Stomach (tissue), 8 donors: ENCODE measurements at regions not wholly inside any gene's neighbourhood (a gene's known extent, or its start where the extent isn't known, plus 50 kb on each side); places are given as distances from the start of the nearest gene placed in this dataset.

Source experiments
- DNase-seq, 2 donors: peaks; one replicate each; pipeline versions ENCODE4 v3.0.0 to v3.0.0-alpha.2; 2013 to 2019
- H3K27ac ChIP-seq, 5 donors: fragments of 200-600 bp in 4 of 5; sonication (generic) in 4 of 5; one replicate each; pipeline ENCODE4 v1.5.1; 2013 to 2019; ENCODE audit warnings: mild to moderate bottlenecking in 1 of 5, moderate library complexity in 1 of 5
- H3K27me3 ChIP-seq, 3 donors: fragments of 200-600 bp; sonication (generic); one replicate each; pipeline ENCODE4 v1.5.1; 2017 to 2019; ENCODE audit warnings: mixed run types in 1 of 3
- H3K36me3 ChIP-seq, 4 donors: fragments of 200-600 bp; sonication (generic); 1 replicate in 3 of 4; 2 replicates in 1 of 4; pipeline ENCODE4 v1.5.1; 2016 to 2019
- H3K4me1 ChIP-seq, 4 donors: fragments of 200-600 bp; sonication (generic); one replicate each; pipeline ENCODE4 v1.5.1; 2016 to 2019
- H3K4me3 ChIP-seq, 4 donors: fragments of 200-600 bp; sonication (generic) in 3 of 4; one replicate each; pipeline ENCODE4 v1.5.1; 2016 to 2019; ENCODE audit warnings: mild to moderate bottlenecking in 1 of 4
- H3K9me3 ChIP-seq, 4 donors: fragments of 200-600 bp; sonication (generic); one replicate each; pipeline ENCODE4 v1.5.1; 2016 to 2019
- CTCF ChIP-seq, 7 experiments: fragments of 450-650 bp in 4 of 7; fragments of 200-600 bp in 3 of 7; sonication (generic) in 3 of 7; IDR thresholded peaks; one replicate each; pipeline ENCODE4 v1.5.1; 2016 to 2019; ENCODE audit warnings: antibody characterized with exemption in 7 of 7, control low read depth in 2 of 7, mild to moderate bottlenecking in 1 of 7
- EP300 ChIP-seq: sonication (generic); formaldehyde crosslinking; IDR thresholded peaks from one replicate; pipeline ENCODE4 v1.6.1; 2017; ENCODE audit warnings: antibody characterized with exemption
- POLR2A ChIP-seq, 4 donors: fragments of 450-650 bp; IDR thresholded peaks; one replicate each; pipeline ENCODE4 v1.6.1; 2016; ENCODE audit warnings: antibody characterized with exemption in 4 of 4, control low read depth in 2 of 4, mild to moderate bottlenecking in 1 of 4, moderate library complexity in 1 of 4
- POLR2AphosphoS5 ChIP-seq, 3 donors: sonication (generic); formaldehyde crosslinking; IDR thresholded peaks; one replicate each; pipeline ENCODE4 v1.6.1; 2016; ENCODE audit warnings: antibody characterized with exemption in 3 of 3
- WGBS, 5 donors: extraction: QIAGEN DNeasy Blood & Tissue Kit in 3 of 5; methylation state at CpG; one replicate each; pipeline versions ENCODE4 v1.1.5 to v1.1.7; 2013 to 2018; 5-methylcytosine and 5-hydroxymethylcytosine counted together
- intact Hi-C: fragments of 100-400 bp; cut with DNase I; formaldehyde crosslinking; loops from one replicate; pipeline ENCODE4 v1.15.1; 2023; ENCODE audit warnings: low total_unique reads
- donor health status: healthy with polysubstance abuse.
- donor health status: Bipolar disorder and iron deficiency.
- donor health status: healthy.

GRCh38 chr18:72160510-72161445 lies 383.4 kb downstream of the CBLN2 start:
- DNase-seq: peak in 1 of 2 donors; percentile 5
- Histone ChIP-seq H3K4me1 (no peaks in the 10 kb centered on the region), H3K36me3 (no peaks in the 10 kb centered on the region), H3K4me3 (no peak overlapping the region), H3K9me3 (peaks cover 0 to 2% (median 0%) of the 10 kb centered on the region in 4 donors), H3K27ac (no peak overlapping the region), H3K27me3 (no peaks in the 10 kb centered on the region)
- WGBS, 5 donors: 30 to 47% (median 37%) methylated on average over 5 of the region's 5 CpGs
- no peak for TF ChIP-seq POLR2A (IDR thresholded peaks at IDR 0.05)
- no peak for TF ChIP-seq CTCF (IDR thresholded peaks at IDR 0.05)
- intact Hi-C loops: no loop called here

- no peak overlapping the region for H3K27ac ChIP-seq
- intact Hi-C loops: no loop called here
- no peaks in the 10 kb centered on the region for H3K27me3 ChIP-seq
- WGBS, 5 donors: 39 to 64% (median 51%) methylated on average over 5 of the region's 5 CpGs
- H3K9me3 ChIP-seq: no peaks in the 10 kb centered on the region
- H3K4me1 ChIP-seq: no peaks in the 10 kb centered on the region
- no peak overlapping the region for H3K4me3 ChIP-seq
- peak in 1 of 2 donors; percentile 36 for DNase-seq
- TF ChIP-seq POLR2AphosphoS5 (IDR thresholded peaks at IDR 0.05): no peak
- no peaks in the 10 kb centered on the region for H3K36me3 ChIP-seq
These were observed 388.8 kb downstream of the CBLN2 start for GRCh38 chr18:72155327-72155726.

- Histone ChIP-seq H3K36me3 (no peaks in the 10 kb centered on the region), H3K9me3 (no peaks in the 10 kb centered on the region), H3K4me3 (no peak overlapping the region), H3K27ac (no peak overlapping the region), H3K27me3 (no peaks in the 10 kb centered on the region), H3K4me1 (no peaks in the 10 kb centered on the region)
- WGBS, 5 donors: 51 to 78% (median 74%) methylated on average over 2 of the region's 2 CpGs
- no peak for TF ChIP-seq EP300
- no peak for TF ChIP-seq POLR2A (IDR thresholded peaks at IDR 0.05)
- TF ChIP-seq CTCF (IDR thresholded peaks at IDR 0.05): no peak
- TF ChIP-seq POLR2AphosphoS5 (IDR thresholded peaks at IDR 0.05): no peak
- no peak for DNase-seq
- intact Hi-C loops: no loop called here
These were observed 389.2 kb downstream of the CBLN2 start for GRCh38 chr18:72154926-72155325.

- Histone ChIP-seq H3K27ac (no peak overlapping the region), H3K27me3 (no peaks in the 10 kb centered on the region), H3K36me3 (no peaks in the 10 kb centered on the region), H3K4me3 (no peak overlapping the region), H3K9me3 (peaks cover 0 to 8% (median 0%) of the 10 kb centered on the region in 4 donors), H3K4me1 (no peaks in the 10 kb centered on the region)
- intact Hi-C loops: no loop called here
- no peak for TF ChIP-seq POLR2A (IDR thresholded peaks at IDR 0.05)
- TF ChIP-seq POLR2AphosphoS5 (IDR thresholded peaks at IDR 0.05): no peak
- TF ChIP-seq CTCF (IDR thresholded peaks at IDR 0.05): no peak
- no peak for TF ChIP-seq EP300
- WGBS, 5 donors: 86 to 91% (median 89%) methylated on average over 6 of the region's 6 CpGs
- no peak for DNase-seq
These were observed 391.2 kb downstream of the CBLN2 start for GRCh38 chr18:72152935-72153334.

- Histone ChIP-seq H3K36me3 (no peaks in the 10 kb centered on the region), H3K9me3 (peaks cover 0 to 8% (median 0%) of the 10 kb centered on the region in 4 donors), H3K4me1 (no peaks in the 10 kb centered on the region), H3K27me3 (no peaks in the 10 kb centered on the region), H3K27ac (no peak overlapping the region), H3K4me3 (no peak overlapping the region)
- WGBS, 5 donors: 80 to 88% (median 83%) methylated on average over 3 of the region's 3 CpGs
- intact Hi-C loops: no loop called here
- DNase-seq: no peak
- TF ChIP-seq POLR2A (IDR thresholded peaks at IDR 0.05): no peak
- TF ChIP-seq CTCF (IDR thresholded peaks at IDR 0.05): no peak
- TF ChIP-seq POLR2AphosphoS5 (IDR thresholded peaks at IDR 0.05): no peak
- TF ChIP-seq EP300: no peak
These were observed 396.3 kb downstream of the CBLN2 start for GRCh38 chr18:72147830-72148229.
